Left ventricle myocardium inferior (tissue), 1 donor: ENCODE measurements at regions not wholly inside any gene's neighbourhood (a gene's known extent, or its start where the extent isn't known, plus 50 kb on each side); places are given as distances from the start of the nearest gene placed in this dataset.

Experiments
- DNase-seq: peaks from one replicate; pipeline ENCODE4 v3.0.0-alpha.2; 2020
- H3K27ac ChIP-seq: fragments of 200-600 bp; replicated peaks from 2 replicates; pipeline ENCODE4 v1.8.0; 2021
- H3K27me3 ChIP-seq: fragments of 200-600 bp; 2 replicates; pipeline ENCODE4 v1.8.0; 2021; ENCODE audit warnings: low read depth
- H3K36me3 ChIP-seq: fragments of 200-600 bp; 2 replicates; pipeline ENCODE4 v1.8.0; 2021
- H3K4me1 ChIP-seq: fragments of 200-600 bp; 2 replicates; pipeline ENCODE4 v1.8.0; 2021
- H3K4me3 ChIP-seq: fragments of 200-600 bp; 2 replicates; pipeline ENCODE4 v1.8.0; 2021; ENCODE audit warnings: mild to moderate bottlenecking, moderate library complexity
- H3K9me3 ChIP-seq: fragments of 200-600 bp; replicated peaks from 2 replicates; pipeline ENCODE4 v1.8.0; 2021
- CTCF ChIP-seq: fragments of 200-600 bp; IDR thresholded peaks from 2 replicates; pipeline ENCODE4 v1.8.0; 2021; ENCODE audit warnings: antibody characterized with exemption, mild to moderate bottlenecking, borderline replicate concordance
- intact Hi-C: fragments of 100-400 bp; cut with micrococcal nuclease; formaldehyde crosslinking; loops from one replicate; pipeline ENCODE4 v1.11.0; 2022
- donor health status: DM: no; HTN: yes; CAD: no; lungs with severe emphysema.

- DNase-seq, result no peak
- Histone ChIP-seq H3K4me3 (no peak overlapping the region), H3K4me1 (peaks cover 13% of the 10 kb centered on the region), H3K9me3 (peaks cover 6% of the 10 kb centered on the region), H3K27ac (no peak overlapping the region), H3K36me3 (no peaks in the 10 kb centered on the region), H3K27me3 (no peaks in the 10 kb centered on the region)
- TF ChIP-seq CTCF, result no peak
- intact Hi-C loops, result no loop called here
Observed at GRCh38 chr5:41649659-41650058, 139.3 kb upstream of the PLCXD3 start.

GRCh38 chr5:41648996-41649395 lies 138.6 kb upstream of the PLCXD3 start:
- intact Hi-C loops, result no loop called here

GRCh38 chr5:41641621-41642020 lies 131.2 kb upstream of the PLCXD3 start:
- Histone ChIP-seq H3K27ac (no peak overlapping the region), H3K4me3 (no peak overlapping the region), H3K36me3 (no peaks in the 10 kb centered on the region), H3K27me3 (no peaks in the 10 kb centered on the region), H3K4me1 (no peaks in the 10 kb centered on the region), H3K9me3 (no peaks in the 10 kb centered on the region)
- intact Hi-C loops, result no loop called here
- DNase-seq, result no peak
- peak; percentile 44 for TF ChIP-seq CTCF

More at GRCh38 chr5:41648996-41649395, 138.6 kb upstream of the PLCXD3 start:
- Histone ChIP-seq H3K27ac (no peak overlapping the region), H3K9me3 (no peaks in the 10 kb centered on the region), H3K36me3 (no peaks in the 10 kb centered on the region), H3K27me3 (no peaks in the 10 kb centered on the region), H3K4me3 (no peak overlapping the region), H3K4me1 (peaks cover 13% of the 10 kb centered on the region)
- TF ChIP-seq CTCF, result no peak
- no peak for DNase-seq

- no peak for TF ChIP-seq CTCF
- Histone ChIP-seq H3K9me3 (no peaks in the 10 kb centered on the region), H3K36me3 (no peaks in the 10 kb centered on the region), H3K4me3 (no peak overlapping the region), H3K4me1 (no peaks in the 10 kb centered on the region), H3K27me3 (no peaks in the 10 kb centered on the region), H3K27ac (no peak overlapping the region)
- DNase-seq, result no peak
- intact Hi-C loops, result no loop called here
Observed at GRCh38 chr5:41638685-41639084, 128.3 kb upstream of the PLCXD3 start.

- Histone ChIP-seq H3K27ac (no peak overlapping the region), H3K4me3 (no peak overlapping the region), H3K4me1 (no peaks in the 10 kb centered on the region), H3K9me3 (no peaks in the 10 kb centered on the region), H3K36me3 (no peaks in the 10 kb centered on the region), H3K27me3 (no peaks in the 10 kb centered on the region)
- intact Hi-C loops, result no loop called here
- TF ChIP-seq CTCF, result no peak
- no peak for DNase-seq
Observed at GRCh38 chr5:41637869-41638268, 127.5 kb upstream of the PLCXD3 start.

- no peaks in the 10 kb centered on the region for H3K4me1 ChIP-seq
- H3K36me3 ChIP-seq, result no peaks in the 10 kb centered on the region
- H3K27ac ChIP-seq, result no peak overlapping the region
- H3K9me3 ChIP-seq, result no peaks in the 10 kb centered on the region
- no peak for TF ChIP-seq CTCF
- no peak overlapping the region for H3K4me3 ChIP-seq
- H3K27me3 ChIP-seq, result no peaks in the 10 kb centered on the region
- no peak for DNase-seq
- intact Hi-C loops, result no loop called here
Observed at GRCh38 chr5:41637424-41637823, 127.0 kb upstream of the PLCXD3 start.
